HG02571 (cell line): ENCODE measurements at regions not wholly inside any gene's neighbourhood (a gene's known extent, or its start where the extent isn't known, plus 50 kb on each side); places are given as distances from the start of the nearest gene placed in this dataset.

Source experiments
- ATAC-seq: cut with Tn5 transposase; IDR thresholded peaks from one replicate; pipeline ENCODE4 v1.9.1; 2021; ENCODE audit warnings: mild to moderate bottlenecking, moderate library complexity; ENCODE audit not compliant: unreplicated experiment

DNA sequence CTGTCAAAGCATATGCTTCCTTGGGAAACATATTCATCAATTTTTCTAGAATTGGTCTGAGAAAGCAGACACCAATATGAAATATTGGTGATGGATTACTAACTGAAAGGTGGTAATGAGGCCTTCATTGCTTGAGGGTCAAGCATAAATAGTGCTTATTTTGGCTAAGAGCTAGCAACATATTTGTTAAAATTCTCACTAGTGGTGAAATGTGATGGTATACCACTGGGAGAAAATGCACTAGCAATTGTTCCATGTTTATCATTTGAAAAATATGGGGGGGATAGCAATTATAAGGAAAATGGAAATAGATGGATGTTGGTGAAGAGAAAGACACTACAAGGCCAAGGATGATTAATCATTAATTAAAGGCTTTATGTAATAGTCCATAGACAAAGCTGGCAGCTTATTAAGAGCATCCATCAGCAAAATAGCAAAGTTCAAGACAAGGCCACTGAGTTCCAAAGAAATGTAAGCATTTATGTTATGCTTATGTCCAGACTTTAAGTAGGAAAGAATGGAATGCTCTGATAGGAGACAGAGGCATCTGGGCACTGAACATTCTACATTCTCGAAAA, 253.7 kb upstream of the PRDM9 start:
- no peak for ATAC-seq

DNA sequence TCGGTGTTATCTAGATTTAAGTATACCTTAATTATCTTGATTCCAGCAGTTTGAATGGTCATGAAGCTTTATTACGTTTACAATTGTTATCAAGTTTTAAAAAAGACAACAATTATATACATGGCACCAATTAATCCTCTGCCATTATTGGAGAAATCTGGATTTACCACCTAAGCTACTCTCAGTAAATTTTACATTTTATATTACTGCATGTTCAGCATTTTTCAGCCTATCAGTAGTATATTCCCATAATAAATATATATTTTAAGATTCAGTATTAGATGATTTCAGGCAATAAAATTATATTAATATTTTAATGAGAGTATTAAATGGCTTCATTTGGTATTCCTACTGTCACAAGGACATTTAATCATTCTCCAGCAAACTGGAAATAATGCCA, 264.5 kb upstream of the PRDM9 start:
- ATAC-seq = no peak

DNA sequence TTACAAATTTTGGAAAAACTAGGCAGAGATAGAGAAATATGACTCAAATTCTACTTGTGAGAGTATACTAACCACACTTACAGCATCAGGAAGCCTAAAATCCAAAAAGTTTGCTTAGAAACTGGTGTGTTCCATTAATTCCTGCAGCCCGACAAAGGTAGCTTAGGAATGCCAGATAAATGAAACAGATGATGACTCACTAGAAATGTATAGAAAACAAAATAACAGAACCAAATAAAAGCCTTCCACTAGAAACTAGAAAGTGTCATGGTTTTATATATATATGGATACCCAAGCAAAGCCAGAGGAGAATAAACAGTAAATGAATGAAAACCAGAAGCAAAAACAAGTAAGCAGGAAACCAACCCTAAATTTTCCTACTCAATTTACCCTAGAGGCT, 272.2 kb upstream of the PRDM9 start:
- ATAC-seq = no peak

DNA sequence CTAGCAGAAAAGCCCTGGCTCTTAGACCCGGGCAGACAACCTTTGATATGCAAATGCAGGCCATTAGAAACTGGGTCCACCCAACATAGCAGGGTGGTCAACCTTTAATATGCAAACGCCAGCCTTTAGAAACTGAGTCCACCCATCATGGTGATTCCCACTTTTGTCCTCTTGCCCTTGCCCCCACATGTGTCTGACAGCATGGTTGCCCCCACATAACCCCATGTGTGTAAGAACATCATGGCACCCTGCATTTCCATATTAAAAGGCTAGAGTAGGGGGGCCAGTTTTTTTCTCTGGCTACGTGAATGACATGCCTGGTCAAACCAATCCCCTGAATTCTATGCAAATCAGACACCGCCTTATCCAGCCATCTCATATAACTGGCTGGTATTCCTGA, 273.2 kb upstream of the PRDM9 start:
- ATAC-seq = no peak

DNA sequence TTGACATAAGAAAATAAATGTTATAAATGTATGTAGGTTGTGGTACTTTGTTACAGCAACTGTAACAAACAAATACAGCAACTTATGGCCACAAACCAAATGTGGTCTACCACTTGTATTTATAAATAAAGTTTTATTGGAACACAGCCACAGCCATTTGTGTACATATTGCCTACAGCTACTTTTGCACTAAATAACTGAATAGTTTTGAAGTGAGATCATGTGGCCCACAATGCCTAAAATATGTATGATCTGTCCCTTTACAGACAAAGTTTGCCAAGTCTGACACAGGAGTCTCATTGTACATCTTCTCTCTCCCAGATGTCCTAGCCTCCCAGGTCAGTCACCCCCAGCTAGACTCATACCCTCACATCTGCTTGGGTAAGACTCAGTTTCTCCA, 283.6 kb upstream of the PRDM9 start:
- ATAC-seq = no peak

DNA sequence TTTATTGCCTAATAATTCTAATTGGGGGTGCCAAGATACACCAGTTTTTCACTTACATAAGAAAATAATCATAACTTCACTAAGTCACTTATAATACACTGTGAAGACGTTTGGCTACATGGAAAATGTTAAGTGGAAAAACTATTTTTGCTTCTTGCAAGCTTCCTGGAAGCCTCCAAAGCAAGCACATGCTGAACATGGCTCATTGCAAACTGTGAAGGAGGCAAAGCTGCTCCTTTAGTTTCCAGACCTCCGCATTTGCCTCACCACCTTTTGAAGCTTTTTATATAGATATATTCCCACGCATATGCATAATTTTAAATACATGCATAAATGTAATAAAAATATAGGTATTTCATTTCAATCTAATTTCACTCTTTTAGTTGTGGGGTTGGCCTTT, 285.6 kb upstream of the PRDM9 start:
- ATAC-seq = no peak

DNA sequence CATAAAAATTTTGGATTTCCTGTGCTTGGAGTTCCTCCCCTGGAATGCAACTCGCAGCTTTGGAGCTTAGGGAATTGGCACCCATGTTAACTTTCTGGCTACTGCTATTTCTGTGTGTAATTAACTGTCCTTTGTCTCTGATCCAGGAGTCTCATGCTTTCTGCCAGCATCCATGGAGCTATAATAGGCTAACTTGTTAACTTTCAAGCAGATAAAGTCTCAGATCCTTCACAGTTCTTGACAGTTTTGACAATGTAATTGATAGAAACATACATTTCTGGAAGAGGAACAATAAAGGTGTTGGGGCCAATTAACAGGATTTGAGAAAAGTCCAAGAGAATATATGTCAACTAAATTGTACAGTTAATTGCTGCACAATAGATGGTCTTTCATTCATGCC, 290.2 kb upstream of the PRDM9 start:
- ATAC-seq = no peak

DNA sequence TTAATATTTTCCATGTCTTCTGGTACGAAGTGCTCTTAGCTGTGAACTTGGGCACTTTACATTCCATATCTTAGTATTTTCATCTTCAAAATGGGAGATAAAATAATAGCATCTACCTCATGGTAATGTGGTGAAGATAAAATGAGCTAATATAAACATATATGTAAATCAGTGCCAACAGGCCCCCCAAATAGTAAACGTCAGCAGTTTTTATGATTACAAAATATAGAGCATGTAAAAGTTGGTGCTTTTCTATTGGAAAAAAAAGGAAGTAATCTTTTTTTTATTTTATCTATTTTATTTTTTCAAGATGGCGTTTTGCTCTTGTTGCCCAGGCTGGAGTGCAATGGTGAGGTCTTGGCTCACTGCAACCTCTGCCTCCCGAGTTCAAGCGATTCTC, 291.1 kb upstream of the PRDM9 start:
- no peak for ATAC-seq

DNA sequence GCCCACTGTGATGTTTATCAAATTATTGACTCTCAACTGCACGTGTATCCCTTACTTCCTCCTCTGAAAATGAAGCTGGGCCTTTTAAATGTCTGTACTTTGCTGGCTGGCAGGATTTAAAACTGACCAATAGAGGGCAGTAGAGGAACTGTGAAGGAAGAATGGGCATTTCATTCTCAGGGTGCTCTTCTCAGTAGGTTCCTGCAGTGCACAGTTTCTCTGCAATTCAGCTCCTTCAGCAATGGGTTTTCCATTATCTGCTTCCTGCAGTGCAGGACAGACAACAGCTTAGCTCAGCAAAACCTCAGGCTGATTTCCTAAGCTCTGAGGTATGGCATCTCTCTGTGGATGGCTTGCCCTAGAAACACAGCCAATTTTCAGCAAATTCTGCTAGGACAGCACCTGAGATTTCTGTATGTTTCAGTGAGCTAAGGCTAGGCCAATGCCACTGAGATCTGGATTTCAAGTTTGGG, 298.4 kb upstream of the PRDM9 start:
- peak; percentile 92 for ATAC-seq

DNA sequence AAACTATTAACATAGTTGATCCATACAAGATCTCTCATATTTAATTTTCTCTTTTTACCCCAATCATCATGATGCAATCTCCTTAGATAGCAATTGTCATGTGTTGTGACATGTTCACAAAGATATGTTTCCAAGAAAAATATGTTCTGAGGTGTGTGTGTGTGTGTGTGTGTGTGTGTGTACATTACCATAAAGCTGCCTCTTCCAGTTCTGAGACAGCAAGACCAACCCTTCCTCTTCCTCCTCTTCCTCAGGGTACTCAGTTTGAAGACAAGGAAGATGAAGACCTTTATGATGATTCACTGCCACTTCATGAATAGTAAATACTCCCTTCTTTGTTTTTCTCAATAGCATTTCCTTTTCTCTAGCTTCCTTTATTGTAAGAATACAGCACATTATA, 303.3 kb upstream of the PRDM9 start:
- no peak for ATAC-seq

DNA sequence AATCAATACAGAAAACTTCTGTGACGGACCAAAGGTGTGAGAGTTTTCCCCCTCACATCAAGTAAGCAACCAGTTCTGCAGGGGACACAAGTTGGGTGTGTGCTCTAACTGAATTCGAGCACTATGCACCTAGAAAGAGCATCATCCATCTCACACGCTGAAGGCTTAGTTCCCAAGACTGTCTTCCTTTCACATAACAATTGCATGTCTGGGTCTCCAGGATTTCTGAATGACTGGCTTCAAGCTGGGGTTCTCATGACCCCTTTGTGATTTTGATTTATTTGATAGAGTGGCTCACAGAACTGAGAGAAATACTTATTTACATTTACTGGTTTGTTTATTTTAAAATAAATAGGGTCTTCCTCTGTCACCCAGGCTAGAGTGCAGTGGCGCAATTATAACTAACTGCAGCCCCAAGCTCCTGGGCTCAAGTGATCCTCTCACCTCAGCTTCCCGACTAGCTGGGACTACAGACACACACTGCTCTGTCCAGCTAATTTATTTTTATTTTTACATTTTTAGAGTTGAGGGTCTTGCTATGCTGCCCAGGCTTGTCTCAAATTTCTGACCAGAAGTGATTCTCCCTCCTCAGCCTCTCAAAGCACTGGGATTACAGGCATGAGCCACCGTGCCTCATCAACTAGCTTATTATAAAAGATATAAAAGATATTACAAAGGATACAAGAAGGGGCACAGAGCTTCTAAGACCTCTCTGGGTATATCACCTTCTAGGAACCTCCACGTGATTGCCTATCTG, 316.7 kb upstream of the CDH12 start:
- ATAC-seq = no peak

DNA sequence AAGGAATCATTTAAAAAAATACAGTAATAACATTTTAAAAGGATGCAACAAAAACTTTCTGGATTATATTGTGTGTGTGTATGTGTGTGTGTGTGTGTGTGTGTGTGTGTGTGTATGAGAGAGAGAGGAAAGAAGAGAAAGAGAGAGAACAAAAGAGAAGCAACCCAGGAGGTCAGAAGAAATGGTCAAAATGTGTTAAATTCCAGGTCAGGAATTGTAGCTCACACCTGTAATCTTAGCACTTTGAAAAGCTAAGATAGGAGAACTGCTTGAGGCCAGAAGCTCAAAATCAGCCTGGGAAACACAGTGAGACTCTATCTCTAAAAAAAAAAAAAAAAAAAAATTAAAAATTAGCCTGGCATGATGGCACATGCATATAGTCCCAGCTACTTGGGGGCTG, 311.8 kb upstream of the CDH12 start:
- no peak for ATAC-seq

DNA sequence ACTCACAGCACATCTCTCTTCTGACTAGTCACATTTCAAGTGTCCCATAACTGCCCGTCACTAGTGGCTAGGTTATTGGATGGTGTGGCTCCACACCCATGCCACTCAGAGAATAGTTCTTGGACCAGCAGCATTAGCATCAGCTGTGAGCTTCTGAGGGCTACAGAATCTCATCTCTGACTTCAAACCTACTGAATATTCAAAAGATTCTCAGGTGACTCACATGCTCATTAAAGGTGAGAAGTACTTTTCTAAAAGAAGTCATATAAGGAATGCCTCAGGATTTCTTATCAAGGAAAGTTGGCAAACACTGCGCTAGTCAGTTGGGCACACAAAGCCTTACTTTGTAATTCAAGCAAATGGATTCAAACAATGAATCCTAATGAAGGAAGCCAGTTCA, 305.0 kb upstream of the CDH12 start:
- no peak for ATAC-seq

DNA sequence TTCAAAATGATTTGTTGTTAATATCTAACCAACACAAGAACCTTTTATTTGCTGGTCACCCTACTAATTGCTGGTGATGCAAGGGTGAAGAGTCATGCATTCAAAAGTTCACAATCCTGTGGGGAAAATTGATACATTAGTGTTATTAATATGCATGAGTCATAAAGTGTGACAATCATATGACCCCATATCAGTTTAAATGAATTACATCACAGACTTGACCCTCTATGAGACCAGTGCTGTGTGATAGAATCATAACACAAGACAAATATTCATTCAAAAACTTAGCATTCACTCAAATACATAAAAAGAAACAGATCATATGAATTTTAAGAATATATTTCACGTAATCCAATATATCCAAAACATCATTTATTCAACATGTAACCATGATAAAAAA, 304.6 kb upstream of the CDH12 start:
- ATAC-seq = no peak

DNA sequence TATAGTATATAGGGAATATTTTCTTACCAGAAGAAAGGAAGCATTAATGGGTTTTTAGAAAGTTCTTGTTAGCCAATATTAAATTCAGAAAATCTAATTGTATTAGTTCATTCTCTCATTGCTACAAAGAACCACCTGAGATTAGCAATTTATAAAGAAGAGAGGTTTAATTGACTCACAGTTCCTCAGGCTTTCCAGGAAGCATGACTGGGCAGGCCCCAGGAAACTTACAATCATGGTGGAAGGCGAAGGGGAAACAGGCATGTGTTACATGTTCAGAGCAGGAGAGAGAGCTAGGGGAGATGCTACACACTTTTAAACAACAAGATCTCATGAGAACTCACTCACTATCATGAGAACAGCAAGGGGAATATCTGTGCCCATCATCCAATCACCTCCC, 304.0 kb upstream of the CDH12 start:
- ATAC-seq = no peak

DNA sequence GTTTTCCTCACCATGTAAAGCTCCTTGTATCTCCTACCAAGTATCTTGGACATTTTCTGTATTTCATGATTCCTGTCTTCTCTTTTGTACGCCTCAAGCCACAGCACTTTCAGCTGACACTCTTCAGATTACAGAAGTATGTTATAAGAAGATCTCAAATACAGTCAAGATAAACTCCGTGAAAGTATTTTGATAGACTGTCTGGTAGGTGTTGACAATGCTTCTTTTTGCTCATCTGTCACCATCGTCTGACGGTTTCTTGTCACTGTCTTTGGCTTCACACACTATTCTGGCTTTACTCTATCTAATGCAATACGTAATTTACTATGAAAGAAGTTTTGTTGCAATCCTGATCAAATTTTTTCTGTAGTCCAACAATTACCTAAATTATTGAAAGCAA, 294.5 kb upstream of the CDH12 start:
- ATAC-seq = no peak

DNA sequence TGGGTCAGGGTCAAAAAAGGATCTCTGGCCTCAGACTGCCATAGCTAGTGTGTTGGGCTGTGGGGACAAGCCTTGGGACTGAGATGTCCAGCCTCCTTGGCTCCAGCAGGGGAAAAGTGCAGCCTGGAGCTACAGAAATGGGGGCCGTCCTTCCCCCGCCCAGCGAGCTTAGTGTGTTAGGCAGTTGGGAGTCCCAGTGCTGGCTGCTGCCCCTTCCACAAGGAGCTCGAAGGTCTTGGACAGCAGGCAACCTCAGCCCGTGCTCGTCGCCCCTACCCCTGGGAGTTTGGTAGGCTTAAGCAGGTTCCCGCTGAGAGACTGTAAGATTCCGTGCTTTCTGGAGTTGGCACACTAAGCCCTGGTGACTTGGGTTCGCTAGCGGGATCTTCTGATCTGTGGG, 293.0 kb upstream of the CDH12 start:
- ATAC-seq = no peak

DNA sequence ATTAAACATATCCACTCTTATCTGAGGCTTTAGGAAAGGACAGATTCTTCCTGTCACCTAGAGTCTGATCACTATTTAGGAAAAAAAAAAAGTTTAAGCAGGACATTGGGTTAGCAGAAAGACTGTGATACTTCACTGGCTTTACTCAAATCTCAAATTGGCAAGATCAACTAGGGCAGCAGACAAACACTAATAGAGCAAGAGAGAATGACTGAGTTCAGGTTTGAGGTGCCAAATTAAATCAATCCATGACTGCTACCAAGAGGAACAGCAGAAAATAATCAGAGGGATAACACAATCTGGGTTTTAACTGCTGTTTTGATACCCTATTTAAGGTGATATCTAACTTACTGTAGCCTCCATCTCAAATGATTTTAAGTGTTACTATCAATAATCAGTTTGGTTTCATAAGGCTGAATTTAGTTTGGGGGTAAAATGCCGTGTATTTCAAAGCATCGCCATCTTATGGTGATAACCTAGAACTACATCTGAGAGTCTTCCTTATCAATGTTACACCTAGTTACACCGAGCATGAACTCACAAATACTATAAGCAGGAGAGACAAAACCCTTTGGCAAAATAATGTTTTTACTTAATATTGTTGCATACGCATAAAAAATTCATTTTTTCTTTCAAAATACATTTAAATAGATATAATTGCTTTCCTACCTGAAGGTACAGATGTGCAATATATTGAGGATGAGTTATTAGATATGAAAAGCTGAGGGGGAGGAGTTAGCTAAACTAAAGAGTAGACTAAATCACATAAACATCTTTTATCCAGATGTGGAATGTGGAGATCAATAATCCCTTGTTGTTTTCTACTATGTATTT, 286.4 kb upstream of the CDH12 start:
- ATAC-seq = no peak

DNA sequence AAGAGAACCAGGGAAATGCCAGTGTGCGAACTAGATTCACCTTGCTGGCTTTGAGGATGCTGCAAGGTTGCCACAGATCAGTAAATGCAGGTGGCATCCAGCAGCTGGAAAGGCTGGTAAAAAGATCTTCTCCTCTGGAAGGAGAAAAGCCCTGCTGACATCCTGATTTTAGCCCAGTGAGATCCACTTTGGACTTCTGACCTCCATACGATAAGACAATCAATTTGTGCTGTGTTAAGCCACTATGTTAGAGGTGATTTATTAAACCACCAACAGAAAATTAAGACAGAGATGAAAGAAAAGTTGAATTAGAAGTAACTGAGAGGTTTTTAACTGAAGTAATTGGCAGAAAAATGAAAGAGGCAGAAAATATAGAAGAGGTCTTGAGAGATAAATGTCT, 283.8 kb upstream of the CDH12 start:
- ATAC-seq = no peak

DNA sequence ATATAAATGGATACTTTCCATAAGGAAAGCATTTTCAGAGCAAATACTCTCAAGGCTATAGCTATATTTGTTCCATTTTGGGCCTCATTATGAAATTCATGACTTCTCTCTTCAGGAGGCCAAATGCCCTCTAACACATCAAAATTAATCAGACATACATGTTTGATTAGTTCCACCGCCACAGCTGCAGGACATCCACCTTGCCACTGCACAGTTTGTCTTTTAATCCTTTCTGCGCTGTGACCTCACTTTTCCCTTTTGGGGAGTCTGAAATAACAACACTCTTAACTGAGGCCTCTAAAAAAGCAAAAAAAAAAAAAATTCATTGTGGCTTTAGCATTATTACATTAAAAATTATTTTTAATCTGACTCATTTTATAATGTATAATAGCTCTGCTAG, 279.1 kb upstream of the CDH12 start:
- no peak for ATAC-seq

DNA sequence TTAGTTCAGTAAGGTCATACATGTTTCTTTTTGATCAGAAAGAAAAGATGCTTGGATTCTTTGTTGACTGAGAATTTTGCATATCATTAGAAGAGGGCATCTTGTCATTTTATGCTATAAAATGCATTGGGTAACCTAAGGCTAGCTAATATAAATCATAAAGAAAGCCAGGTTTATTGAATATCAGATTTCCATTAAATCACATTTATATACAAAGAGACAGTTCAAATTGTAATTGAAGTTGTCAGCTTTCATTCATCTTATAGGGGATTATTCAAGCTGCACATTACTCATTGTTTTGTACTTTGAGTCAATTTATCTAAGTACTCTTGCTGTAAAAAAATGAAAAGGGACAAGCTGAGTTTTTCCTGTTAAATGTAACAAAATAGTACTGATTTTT, 259.1 kb upstream of the CDH12 start:
- ATAC-seq = no peak

DNA sequence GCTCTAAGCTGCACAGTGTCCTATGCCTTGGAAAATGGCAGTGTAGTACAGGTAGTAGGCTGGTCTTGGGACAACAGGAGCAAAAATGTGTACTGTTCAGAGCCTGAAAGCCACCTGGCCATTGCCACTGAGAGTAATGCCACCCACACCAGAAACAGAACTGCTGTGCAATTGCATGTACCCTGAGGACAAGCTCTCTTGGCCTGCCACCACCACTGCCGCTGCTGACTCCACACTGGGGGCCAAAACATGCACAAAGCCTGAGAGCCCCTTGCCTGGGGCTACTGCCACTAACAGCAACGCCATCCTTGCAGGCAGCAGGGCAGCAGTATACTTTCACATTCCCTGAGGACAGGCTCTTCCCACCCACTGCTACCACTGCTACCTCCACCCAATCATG, 251.9 kb upstream of the CDH12 start:
- ATAC-seq = no peak
